ENCODE measurements at regions not wholly inside any gene's neighbourhood (a gene's known extent, or its start where the extent isn't known, plus 50 kb on each side); places are given as distances from the start of the nearest gene placed in this dataset.
"Not testable (repeated sequence)": the region's sequence is repeated elsewhere in the genome, so short reads cannot be mapped to it uniquely, and the experiment has no call there.

GRCh38 chr5:158602981-158603380, 496.7 kb downstream of the EBF1 start:
- ATAC-seq (no peak), DNase-seq (no peak)

DNA sequence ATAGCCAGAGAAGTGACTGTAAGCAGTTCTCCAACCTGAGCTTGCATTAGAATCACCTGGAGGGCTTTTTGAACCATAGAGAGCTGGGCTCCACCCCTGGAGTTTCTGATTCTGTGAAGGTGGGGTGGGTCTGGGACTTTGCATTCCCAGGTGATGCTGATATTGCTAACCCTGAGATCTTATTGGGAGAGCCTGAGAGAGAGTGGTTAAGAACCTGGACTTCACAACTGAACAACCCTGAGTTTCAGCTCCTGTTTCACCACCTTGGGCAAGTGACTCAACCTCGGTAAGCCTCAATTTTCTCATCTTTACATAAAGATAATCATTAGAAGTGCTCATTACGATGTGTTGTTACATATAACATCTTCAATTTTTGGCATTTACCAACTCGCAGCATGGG, 498.6 kb downstream of the EBF1 start:
- DNase-seq: no peak
- no peak for ATAC-seq

- ATAC-seq (no peak), DNase-seq (no peak)
Observed at GRCh38 chr5:158600679-158601078, 499.0 kb downstream of the EBF1 start.

GRCh38 chr5:158599157-158599556, 500.6 kb downstream of the EBF1 start:
- no peak for ATAC-seq
- DNase-seq: no peak

- no peak for ATAC-seq
- DNase-seq: no peak
Observed at GRCh38 chr5:158594595-158595242, 505.0 kb downstream of the EBF1 start.

DNA sequence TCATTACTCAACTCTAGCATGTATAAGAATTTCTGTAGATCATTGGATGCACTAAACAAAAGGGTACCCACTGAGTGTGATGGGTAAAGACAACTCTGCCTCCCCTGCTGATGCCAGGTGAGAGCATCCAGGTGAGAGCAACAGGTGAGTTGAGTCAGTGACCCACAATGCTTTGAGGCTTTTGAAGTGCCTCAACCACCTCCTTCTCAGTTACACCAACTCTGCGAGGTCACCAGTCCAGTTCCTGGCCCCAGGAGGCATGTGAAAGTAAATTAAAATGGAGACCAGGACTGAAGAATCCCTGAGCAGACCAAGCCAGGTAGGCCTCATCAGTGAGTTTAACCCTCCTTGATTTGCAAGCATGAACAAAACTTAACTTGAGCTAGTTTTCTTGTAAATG, 505.8 kb downstream of the EBF1 start:
- DNase-seq (no peak), ATAC-seq (no peak)

GRCh38 chr5:158591301-158591863, 508.3 kb downstream of the EBF1 start:
- DNase-seq: no peak
- no peak for ATAC-seq

- no peak for ATAC-seq
- DNase-seq: no peak
Observed at GRCh38 chr5:158590746-158591300, 508.9 kb downstream of the EBF1 start.

DNA sequence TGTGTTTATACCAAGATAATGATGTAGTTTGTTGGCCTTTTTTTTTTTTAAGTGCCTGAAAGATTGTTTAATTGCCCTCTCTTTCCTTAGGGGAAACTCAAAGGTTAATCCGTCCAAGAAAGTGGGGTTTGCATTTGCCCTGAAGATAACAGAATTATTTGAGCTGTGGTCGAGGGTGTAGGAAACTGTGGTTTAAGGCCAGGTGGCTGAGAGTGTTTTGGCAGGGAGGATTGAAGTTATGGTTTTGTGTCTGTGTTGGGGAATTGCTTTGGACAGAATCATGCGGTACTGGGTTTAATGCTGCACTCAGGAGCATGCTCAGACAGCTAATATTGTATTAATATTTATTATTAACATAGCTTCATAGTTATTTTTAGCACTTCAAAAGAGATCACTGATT, 509.8 kb downstream of the EBF1 start:
- no peak for DNase-seq
- ATAC-seq: no peak

- ATAC-seq: no peak
- no peak for DNase-seq
Observed at GRCh38 chr5:158588617-158589016, 511.1 kb downstream of the EBF1 start.

- no peak for ATAC-seq
- no peak for DNase-seq
Observed at GRCh38 chr5:158586054-158586453, 513.7 kb downstream of the EBF1 start.

- ATAC-seq, DNase-seq: not testable (repeated sequence)
Observed at GRCh38 chr5:158582669-158583068, 517.0 kb downstream of the EBF1 start.

DNA sequence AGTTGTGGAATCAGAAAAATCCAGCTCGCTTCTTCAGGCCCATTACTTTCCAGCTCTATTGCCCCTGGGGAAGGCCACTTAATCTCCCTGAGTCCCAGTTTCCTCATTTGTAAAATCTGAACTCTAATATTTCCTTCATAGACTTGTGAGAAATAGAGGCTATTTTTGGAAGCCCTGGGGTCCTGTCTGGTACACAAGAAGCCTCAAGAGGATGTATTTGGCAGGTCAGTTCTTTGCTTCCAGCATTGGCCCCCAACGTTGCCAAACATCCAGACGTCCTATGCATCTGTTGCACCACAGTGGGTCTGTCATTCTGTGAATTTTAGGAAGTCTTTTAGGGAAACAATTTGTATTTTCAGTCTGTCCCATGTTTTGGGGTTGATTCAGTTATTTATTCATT, 525.9 kb downstream of the EBF1 start:
- ATAC-seq (no peak), DNase-seq (no peak)

DNA sequence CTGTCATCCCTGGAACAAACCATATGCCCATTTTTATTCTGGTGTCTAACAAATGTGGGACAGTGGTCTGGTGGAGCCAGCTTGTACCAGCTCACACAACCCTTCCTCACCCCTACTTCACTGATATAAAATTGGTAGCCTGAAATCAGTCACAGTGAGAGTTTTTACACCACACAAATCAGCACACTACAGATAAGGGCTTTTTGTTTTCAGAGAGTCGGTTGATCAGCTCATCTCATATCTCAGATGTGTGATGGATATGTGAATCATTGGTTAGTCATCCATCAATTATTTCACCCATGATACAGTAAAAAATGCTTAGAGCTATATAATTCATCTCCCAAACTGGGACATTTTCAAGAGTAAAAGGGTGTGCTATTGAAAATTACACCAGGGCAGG, 529.2 kb downstream of the EBF1 start:
- DNase-seq (no peak), ATAC-seq (no peak)

GRCh38 chr5:158569534-158569933, 530.2 kb downstream of the EBF1 start:
- no peak for DNase-seq
- no peak for ATAC-seq

- ATAC-seq: no peak
- DNase-seq: no peak
Observed at GRCh38 chr5:158565017-158565789, 534.5 kb downstream of the EBF1 start.

DNA sequence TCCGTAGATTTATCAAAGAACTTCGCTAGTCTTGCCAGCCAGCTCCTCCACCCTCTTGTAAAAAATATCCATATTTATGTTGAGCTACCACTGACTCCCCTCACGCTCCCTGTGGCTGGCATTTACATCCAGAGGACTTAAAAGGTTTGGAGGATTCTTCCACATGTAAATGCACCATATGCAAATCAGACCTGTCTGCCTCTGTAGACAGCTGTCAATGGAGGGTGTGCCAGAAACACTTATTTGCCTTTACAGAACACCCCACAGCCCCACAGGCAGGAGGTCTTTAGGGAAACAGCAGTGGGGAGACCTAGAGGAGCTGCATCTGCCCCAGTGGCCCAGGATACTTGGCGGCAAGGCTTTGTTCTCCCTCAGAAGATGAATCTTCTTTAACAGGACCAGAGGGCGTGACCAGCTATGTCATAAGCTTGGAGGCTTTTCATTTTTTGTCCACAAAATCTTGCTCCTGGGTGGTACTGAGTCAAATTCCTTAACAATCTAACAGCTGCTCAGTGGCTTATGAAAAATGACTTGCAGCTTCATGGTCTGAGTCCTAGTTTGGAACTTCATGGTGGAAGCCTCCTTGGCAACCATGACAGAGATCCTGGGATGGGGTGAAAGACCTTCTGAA, 535.8 kb downstream of the EBF1 start:
- ATAC-seq (no peak), DNase-seq (no peak)

- DNase-seq: no peak
- no peak for ATAC-seq
Observed at GRCh38 chr5:158561562-158562190, 538.0 kb downstream of the EBF1 start.

GRCh38 chr5:158560170-158560569, 539.5 kb downstream of the EBF1 start:
- no peak for ATAC-seq
- DNase-seq: peak; percentile 6

GRCh38 chr5:158559643-158560042, 540.1 kb downstream of the EBF1 start:
- ATAC-seq (no peak), DNase-seq (no peak)

- no peak for ATAC-seq
- no peak for DNase-seq
Observed at GRCh38 chr5:158559066-158559465, 540.6 kb downstream of the EBF1 start.

DNA sequence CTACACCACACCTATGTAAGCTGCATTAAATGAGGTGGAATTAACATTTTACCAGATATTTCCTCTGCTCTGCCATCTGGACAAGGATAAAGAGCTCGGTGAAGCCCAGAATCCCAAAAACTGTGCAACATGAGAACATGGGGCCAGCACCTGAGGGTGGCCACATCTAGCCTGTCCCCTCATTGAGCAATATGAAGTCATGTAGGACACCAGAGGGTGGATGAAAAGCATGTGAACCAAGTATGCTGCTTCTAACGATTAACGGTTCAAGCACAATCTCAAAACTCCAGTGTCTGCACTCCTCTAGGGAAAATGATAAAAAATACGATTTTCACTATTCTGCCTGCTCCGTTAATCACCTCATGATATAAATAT, 545.8 kb downstream of the EBF1 start:
- ATAC-seq: no peak
- DNase-seq: no peak

All from stimulated activated naive CD8-positive, alpha-beta T cell treated with anti-CD3 and anti-CD28 coated beads, Interleukin-15, Interleukin-2, amounts not matched to agents 100 U/mL and 50 U/mL, for 24 hours (primary cell).